SH-SY5Y (cell line): ENCODE measurements at regions not wholly inside any gene's neighbourhood (a gene's known extent, or its start where the extent isn't known, plus 50 kb on each side); places are given as distances from the start of the nearest gene placed in this dataset.

Experiments used
- GATA2 ChIP-seq: IDR thresholded peaks from 2 replicates; pipeline ENCODE4 v1.6.1; 2011; ENCODE audit warnings: mild to moderate bottlenecking, low read depth, low read length
- GATA3 ChIP-seq: IDR thresholded peaks from 2 replicates; pipeline ENCODE4 v1.6.1; 2011; ENCODE audit warnings: low read depth, mild to moderate bottlenecking, low read length, moderate library complexity

DNA sequence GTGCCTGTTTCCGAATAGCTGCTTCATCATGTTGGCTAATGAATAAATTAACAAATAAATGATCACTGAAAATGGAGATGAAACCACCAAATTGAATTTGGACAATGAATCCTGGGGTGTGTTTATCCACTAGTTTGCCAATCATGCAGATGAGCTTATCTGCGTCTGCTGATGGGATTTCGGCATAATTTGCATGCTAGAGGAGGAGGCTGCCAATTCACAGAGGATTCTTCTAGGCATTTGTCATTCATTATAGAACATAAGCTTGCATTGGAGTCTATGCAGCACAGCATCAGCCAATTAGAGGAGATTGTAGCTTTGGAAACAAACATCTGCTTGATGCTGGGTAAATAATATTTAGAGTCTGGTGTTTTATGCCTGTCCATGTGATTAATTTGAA lies 123.1 kb downstream of the NPIPB5 start:
- no peak for TF ChIP-seq GATA3
- no peak for TF ChIP-seq GATA2

DNA sequence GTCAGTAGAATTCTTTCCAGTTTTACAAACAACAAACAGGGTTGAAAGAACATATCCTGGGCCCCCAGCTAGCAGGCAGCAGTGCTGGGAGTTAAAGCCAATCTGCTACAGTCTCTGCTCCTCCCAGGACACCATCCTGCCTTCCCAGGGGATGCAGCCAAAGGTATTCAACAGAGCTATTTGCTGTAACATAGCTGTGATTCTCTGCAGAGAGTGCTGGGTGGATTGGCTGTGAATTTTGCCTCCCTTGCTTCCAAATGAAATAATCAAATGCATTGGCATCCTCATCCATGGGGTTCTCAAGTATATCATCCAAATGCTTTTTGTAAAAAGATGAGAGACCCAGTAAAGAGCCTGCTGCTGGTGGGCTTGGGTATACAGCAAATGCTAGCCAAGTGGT lies 124.3 kb downstream of the NPIPB5 start:
- TF ChIP-seq GATA2 (no peak), GATA3 (no peak)

DNA sequence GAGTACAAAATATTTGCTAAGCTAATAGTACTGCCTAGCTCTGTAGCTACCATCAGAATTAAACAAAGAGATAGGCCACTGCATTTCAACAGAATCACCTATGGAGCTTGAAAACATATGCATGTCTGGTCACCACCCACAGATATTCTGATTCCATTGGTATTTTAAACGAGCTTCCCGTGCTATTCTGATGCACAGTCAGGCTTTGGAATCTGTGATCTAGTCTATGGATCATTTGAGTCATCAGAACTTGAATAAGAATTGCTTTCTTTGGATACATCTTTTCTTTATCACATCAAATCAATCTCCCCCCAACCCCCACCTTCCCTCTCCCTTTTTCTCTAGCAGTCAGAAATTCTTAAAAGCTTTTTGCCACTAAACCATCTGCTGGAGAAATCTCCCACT lies 124.7 kb downstream of the NPIPB5 start:
- TF ChIP-seq GATA3 = no peak
- no peak for TF ChIP-seq GATA2

DNA sequence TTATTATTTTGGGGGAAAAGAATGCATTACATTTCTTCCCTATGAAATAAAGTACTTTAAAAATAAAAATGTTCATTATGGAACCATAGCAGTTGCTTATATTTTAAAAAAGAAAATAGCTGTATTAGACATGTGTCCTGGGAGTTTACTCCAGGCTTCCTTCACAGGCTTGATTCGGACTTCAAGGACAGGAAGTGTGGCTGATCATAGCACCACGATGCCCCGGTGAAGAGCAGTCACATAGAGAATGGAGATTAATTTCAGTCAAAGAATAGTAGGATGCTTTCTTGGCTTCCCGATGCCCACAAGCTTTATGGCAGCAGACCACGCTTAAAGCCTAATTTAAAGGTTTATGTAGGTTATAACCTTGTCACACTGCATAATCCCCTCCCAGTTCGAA lies 125.1 kb downstream of the NPIPB5 start:
- TF ChIP-seq GATA2 (no peak), GATA3 (no peak)

DNA sequence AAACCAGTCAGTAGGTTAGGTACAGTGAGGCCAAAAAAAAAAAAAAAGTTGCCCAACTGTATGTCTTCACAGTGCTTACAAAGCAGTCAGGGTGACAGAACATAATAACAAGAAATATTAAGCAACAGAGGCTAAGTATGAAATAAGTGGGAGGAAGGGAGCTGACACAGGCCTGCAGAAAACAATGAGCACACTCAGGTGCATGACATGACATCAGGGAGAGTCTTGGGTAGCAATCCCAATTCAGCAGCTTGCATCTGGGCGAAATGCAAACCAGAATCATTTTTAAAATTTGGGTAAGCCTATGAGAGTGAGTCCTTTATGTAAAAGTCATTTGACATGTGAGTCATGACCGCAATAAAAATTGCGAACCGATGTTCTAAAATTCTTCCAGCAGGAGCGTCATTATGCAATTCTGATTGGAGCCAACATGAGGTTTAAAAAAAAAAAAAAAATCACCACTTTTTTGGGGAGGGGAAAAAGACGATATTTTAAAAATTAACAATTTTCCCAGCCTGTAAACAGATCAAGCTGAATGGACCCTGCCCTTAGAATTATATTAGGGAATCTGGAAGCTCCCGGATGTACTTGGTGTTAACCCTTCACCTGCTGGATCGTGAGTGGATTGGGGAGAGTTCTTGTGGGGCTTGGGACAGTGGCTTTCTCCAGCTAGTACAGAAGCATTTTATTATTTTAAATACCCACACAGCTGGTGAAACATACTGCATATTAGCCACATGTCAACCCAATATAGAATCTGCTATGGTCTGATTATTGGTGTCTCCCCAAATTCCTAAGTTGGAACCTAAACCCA lies 127.9 kb downstream of the NPIPB5 start:
- TF ChIP-seq GATA3 = no peak
- TF ChIP-seq GATA2 = no peak

DNA sequence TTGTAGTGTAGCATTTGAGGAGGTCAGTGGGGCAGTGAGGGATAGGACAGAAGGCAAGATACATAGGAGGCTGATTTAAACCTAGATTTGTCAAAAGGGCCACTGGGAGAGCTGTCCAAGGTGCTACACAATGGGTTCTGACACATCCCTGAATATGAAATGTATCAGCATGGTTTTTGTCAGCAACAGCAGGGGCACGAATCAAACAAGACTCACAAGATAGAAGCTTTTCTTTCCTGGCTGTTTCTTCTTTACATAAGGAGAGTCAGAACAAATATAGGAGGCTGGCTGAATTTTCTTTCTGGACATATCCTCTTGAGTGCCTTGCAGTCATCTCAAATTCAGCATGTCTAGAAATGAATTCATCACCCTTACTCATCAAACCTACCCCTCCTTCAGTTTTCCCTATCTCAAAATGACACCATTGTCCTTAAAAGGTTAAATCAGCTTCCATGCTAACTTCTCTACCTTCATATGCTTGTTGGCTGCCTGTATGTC lies 130.5 kb downstream of the NPIPB5 start:
- TF ChIP-seq GATA2 (no peak), GATA3 (no peak)

DNA sequence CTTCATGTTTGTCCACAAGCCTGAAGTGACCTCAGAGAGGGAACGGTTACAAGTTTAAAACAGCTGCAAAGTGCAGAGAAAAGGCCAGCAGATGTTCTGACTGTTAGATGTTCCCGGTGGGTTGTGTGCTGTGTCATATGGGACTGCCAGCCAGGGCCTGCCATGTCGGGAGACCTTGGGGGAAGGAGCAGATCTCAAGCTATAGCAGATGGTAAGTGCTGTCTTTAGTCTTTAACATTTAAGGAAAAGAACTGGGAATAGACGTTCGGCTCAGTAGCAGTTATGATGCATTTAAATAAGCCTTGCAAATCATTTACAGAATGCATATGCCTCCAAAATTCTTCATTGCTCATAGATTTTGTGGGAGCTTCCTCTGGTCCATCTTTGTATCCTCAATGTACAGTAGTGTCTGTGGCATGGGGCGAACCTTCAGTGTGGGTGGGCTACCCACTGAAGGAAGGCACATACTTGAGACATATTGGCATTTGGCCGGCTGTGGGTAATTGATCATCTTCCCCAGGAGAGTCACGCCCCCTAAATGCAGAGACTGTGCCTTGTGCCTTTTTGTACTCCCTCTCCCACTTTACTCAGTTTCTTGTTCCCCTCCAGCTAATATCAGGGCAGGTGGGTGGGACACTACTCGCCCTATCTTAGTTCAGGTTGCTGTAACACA lies 131.9 kb downstream of the NPIPB5 start:
- TF ChIP-seq GATA3 = no peak
- no peak for TF ChIP-seq GATA2

DNA sequence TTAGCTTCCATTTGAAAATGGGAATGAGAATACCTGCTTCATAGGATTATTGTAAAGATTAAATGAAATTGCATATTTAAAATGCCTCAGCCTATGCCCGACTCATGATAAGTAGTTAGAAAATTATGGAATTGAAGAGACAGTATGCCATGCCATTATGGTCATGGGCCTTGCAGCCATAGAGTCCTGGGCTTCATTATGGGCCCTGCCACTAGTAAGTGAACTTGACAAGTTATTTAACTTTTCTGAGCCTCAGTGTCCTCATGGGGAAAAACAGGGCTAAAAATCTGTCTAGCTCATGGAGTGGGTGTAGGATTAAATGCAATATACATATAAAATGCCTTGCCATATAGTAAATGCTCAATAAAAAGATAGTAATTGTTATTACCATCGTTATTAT lies 133.2 kb downstream of the NPIPB5 start:
- TF ChIP-seq GATA2 (no peak), GATA3 (no peak)

DNA sequence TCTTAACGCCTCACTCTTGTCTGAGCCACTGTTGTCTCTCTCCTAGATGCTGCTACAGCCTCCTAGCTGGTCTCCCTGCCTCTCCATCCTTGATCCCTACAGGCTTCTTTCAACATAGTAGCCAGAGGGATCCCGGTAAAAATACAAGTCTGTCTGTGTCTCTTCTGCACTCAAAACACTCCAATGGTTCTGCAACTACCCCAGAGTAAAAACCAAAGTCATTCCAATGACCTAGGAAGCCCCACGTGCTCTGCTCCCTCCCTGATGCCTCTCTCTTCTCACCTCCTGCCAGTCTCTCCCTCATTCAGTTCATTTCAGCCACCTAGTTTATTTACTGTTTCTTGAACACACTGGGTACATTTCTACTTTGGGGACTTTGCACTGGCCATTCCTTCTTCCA lies 135.2 kb downstream of the NPIPB5 start:
- no peak for TF ChIP-seq GATA3
- no peak for TF ChIP-seq GATA2

DNA sequence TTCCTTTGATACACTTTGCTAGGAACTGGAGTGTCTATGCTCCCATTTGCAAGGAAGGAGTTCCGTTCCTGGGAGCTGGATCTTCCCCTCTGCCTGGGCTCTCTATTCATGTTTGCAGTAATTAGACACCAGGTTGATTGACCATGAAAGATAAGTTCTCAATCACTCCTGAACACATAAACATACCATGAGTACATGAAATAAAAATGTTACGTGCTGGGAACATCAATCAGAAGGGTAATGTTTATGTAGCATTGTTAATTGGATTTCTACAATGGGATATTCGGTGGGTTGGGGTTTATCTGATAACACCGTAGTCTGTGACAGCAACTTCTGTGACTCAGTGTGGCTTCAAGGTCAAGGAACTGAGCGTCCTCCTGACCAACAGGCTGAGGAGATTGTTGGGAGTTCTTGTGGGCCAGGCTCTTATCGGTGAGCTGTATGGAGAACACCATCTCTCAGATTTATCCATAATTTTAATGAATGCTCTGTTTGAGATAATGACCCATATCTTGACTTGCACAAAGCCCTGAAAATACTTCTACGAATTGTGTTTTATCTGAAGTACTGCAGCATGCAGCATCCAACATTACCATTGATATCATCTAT lies 136.4 kb downstream of the NPIPB5 start:
- TF ChIP-seq GATA3 = no peak
- TF ChIP-seq GATA2 = no peak

DNA sequence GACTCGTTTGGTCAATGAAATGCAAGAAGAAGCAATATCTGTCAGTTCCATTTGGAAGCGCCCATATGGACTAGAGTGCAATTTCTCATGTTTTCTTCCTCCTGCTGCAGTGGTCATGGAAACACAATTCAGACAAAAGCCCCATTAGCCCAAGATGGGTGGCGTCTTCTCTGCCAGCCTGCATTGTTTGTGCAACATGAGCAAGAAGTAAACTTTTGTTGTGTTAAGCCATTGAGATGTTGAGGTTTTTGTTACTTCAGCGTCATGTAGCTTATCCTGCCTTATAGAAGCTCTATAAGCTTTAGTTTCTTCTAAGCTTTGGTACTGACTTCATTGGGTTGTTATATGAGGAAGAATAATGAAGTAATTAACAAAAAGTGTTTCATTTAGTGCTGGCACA lies 137.4 kb downstream of the NPIPB5 start:
- no peak for TF ChIP-seq GATA3
- TF ChIP-seq GATA2 = no peak

DNA sequence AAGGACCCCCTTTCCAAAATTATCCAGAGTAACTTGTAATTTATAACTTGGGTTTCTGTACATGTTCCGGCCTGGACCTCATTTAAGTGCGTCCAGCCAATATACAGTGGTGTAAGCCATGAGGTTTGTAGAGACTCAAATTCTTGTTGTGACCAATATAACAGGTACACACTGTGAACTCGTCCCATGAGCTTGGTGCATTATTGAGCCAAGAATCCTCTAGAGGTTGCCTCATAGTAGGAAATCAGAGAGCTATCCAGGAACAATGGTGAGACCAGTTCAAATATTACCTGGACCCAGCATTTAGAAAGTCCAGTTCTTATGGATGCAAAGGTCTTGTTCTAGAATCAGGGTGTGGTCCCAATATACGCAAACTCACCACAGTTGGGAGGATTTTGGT lies 138.2 kb downstream of the NPIPB5 start:
- TF ChIP-seq GATA3 (no peak), GATA2 (no peak)

DNA sequence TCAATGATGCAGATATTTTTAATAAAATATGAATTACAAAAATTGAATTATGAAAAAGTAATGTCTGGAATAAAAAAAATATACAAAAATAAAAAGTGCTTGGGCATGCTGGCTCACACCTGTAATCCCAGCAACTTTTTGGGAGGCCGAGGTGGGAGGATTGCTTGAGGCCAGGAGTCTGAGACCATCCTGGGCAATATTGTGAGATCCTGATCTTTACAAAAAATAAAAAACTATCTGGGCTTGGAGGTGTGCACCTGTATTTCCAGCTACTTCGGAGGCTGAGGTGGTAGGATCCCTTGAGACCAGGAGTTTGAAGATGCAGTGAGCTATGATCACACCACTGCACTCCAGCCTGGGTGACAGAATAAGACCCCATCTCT lies 141.8 kb downstream of the NPIPB5 start:
- no peak for TF ChIP-seq GATA2
- TF ChIP-seq GATA3 = no peak

DNA sequence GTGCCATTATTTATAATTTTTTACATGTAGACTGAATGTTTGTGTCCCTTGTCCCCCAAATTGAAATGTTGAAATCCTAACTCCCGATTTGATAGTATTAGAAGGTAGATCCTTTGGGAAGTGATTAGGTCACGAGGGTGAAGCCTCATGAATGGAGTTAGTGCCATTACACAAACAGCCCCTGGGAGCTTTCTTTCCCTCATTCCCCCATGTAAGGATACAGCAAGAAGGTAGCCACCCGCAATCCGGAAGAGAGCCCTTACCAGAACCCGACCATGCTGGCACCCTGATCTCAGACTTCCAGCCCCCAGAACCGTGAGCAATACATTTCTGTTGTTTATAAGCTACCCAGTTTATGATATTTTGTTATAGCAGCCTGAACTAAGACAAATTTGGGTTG lies 143.2 kb downstream of the NPIPB5 start:
- TF ChIP-seq GATA2 = no peak
- no peak for TF ChIP-seq GATA3

DNA sequence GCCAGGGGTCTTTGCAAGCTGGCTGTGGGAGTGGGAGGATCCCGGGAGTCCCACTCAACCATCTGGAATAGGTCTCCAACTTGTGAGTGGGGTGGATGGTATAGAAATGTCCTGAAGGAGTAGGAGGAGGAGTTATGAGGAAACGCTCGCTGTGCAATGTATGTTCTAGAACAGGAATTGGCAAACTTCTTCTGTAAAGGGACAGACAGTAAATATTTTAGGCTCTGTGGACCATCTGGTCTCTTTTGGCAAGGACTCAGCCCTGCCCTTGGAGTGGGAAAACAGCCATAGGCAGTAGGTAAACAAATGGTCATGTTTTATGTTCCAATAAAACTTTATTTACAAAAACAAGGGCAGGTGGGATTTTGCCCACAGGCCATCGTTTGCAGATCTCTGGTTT lies 149.2 kb downstream of the NPIPB5 start:
- TF ChIP-seq GATA3 (no peak), GATA2 (no peak)
